HG03442 (cell line): ENCODE measurements at regions not wholly inside any gene's neighbourhood (a gene's known extent, or its start where the extent isn't known, plus 50 kb on each side); places are given as distances from the start of the nearest gene placed in this dataset.
"Not testable (repeated sequence)": the region's sequence is repeated elsewhere in the genome, so short reads cannot be mapped to it uniquely, and the experiment has no call there.

Experiments used
- ATAC-seq: cut with Tn5 transposase; IDR thresholded peaks from one replicate; pipeline ENCODE4 v1.9.1; 2021; ENCODE audit warnings: mild to moderate bottlenecking, moderate library complexity; ENCODE audit not compliant: unreplicated experiment

- ATAC-seq: no peak
Observed at GRCh38 chr16:77488652-77489051, 53.8 kb upstream of the ADAMTS18 start.

DNA sequence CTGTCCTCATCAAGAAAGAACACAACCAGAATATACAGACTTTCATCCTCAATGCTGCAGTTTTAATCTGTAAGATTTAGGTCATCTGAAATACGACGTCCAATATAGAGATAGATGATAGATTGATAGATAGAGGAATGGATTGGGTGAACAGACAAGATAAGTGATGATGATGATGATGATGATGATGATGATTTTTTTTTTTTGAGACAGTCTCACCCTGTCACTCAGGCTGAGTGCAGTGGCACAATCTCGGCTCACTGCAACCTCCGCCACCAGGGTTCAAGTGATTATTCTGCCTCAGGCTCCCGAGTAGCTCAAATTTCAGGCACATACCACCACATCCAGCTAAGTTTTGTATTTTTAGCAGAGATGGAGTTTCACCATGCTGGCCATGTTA, 56.3 kb upstream of the ADAMTS18 start:
- no peak for ATAC-seq

DNA sequence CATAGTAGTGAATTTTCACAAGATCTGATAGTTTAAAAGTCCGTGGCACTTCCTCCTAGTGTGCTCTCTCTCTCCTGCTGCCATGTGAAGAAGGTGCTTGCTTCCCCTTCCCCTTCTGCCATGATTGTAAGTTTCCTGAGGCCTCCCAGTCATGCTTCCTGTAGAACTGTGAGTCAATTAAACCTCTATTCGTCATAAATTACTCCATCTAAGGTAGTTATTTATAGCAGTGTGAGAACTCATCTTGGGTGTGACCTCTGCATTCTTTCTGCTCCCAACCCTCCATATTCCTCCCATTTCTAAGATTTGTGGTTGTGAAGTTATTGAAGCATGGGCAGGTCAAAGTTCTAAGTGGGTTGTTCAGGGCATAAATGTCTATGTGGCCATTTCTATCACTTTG, 62.1 kb upstream of the ADAMTS18 start:
- ATAC-seq: no peak

DNA sequence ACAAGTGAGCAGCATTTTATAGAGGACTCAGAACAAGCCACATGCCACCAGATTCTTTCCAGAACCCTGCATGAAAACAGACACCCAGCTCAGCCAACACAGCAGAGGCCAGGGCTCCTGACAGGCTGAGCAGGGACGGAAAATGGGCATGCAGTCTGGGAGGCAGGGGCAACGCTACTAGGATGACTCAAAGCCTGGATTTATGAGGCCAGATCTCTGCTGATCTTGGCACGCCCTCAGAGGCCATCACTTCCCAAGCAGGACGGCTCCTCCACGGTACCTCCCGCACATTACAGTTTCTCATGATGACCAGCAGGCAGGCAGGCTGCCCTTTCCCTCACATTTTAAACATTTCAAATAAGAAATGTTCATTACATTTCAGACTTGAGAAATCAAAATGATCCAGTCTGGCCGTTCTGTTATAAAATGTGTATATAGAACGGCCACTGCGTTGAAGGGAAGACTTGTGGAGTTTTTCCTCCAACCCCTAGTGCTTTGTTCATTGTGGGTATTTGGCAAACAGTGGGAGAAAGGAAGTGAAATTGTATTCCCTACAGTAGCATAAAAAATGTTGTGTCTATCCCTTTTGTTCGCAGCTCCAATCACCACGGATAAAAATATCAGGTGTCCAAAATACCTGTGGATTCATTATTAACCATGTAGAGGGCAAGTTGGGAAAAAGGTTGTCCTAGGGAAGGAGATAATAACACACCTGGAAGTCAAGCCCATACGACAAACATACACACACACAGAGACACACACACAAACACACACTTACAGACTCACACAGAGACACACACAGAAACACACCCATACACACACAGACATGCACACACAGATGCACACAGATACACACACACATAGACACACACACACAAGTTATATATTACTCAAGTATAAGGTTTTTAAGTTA, 64.8 kb upstream of the ADAMTS18 start:
- no peak for ATAC-seq

DNA sequence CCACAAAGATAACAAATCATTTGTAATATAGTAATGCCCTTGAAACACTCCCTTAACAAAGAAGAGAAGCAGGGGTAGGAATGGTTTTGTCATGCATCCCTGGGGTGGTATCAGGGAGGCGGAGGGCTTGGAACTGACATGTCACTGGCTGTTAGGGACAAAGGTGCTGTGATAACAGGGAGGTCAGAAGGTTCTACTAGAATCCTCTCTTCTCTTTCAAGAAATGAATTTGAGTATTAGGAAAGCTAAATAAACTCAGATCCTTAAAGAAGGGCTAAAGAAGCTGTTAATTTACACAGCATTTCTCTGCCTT, 65.4 kb upstream of the ADAMTS18 start:
- no peak for ATAC-seq

- ATAC-seq: no peak
Observed at GRCh38 chr16:77500934-77501664, 66.3 kb upstream of the ADAMTS18 start.

GRCh38 chr16:77502448-77502847, 67.6 kb upstream of the ADAMTS18 start:
- no peak for ATAC-seq

GRCh38 chr16:77506492-77506891, 71.7 kb upstream of the ADAMTS18 start:
- not testable (repeated sequence) for ATAC-seq

DNA sequence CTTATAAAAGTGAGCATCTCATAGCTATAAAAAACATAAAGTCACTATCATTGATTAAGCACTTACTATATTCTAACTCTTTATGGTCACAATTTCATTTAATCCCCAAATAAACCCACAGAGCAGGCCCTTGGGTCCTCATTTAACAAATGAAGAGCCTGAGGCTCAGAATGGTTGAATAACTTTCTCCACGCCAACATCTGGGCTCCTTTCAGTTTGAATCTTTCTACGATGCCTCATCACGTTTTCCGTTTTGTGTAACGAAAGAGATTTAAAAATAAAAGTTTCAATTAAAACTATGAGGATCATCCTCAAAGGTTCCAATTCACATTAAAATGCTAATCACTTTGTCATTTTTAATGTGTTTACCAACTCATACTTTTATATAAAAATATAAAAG, 74.2 kb upstream of the ADAMTS18 start:
- no peak for ATAC-seq

GRCh38 chr16:77509796-77510195, 75.0 kb upstream of the ADAMTS18 start:
- ATAC-seq: no peak

DNA sequence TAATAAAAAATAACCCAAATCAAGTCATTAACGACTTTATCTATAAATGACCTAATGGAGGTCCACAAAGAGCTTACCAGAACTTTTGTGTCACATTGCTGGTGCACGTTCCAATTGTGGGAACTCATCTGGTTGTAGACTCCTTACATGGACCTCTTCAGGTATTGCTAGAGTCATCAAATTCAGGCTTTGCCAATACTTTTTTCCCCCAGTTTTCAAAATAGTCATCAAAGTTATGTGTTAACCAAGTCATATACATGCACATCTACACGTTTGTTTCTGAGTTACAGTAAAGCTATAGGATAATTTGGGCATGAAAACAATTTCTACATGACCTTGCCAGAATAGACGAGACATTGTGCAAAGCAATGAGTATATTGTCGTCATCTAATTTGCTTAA, 76.2 kb upstream of the ADAMTS18 start:
- no peak for ATAC-seq

- no peak for ATAC-seq
Observed at GRCh38 chr16:77514500-77515220, 79.8 kb upstream of the ADAMTS18 start.

DNA sequence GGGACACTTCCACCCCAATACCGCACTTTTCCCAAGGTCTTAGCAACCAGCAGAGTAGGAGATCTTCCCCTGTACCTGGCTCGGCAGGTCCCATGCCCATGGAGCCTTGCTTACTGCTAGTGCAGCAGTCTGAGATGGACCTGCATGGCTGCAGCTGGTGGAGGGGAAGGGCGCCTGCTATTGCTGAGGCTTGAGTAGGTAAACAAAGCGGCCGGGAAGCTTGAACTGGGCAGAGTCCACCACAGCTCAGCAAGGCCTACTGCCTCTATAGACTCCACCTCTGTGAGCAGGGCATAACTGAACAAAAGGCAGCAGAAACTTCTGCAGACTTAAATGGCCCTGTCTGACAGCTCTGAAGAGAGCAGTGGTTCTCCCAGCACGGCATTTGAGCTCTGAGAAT, 90.4 kb upstream of the ADAMTS18 start:
- not testable (repeated sequence) for ATAC-seq

DNA sequence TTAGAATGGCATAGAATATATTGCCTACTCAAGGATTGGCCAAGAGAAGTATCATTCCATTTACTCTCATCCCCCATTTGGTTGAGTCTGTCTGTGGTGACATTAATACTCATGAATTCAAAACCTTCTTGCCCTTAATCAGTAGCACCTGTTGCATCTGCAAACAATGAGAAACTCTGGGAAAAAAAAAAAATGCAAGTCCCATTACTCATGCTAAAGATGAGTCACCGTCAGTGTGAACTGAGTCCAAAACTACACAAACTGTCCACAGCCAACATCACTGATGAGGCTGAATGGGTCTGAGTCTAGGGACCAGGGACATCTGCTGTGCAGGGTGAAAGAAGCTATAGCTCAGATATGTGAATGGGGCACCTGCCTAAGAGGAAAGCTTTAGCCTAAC, 96.9 kb upstream of the ADAMTS18 start:
- ATAC-seq: no peak

DNA sequence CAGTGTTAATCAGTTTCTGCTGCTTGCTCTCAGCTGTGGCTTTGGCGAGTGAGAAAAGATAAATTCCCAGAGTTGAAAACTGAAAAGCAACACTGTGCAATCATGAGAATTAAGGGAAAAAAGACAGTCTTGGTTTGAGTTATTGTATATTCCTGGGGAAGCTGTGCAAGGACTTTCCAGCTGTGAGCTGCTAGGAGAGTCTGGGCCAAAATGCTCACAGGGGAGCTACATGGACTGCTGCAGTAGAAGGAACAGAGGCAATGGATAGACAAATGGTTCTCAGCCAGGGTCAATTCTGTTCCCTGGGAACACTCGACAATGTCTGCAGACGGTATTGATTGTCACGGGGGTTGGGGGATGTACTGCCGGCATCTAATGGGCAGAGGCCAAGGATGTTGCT, 102.0 kb upstream of the ADAMTS18 start:
- no peak for ATAC-seq

GRCh38 chr16:77539421-77540034, 104.7 kb upstream of the ADAMTS18 start:
- ATAC-seq: no peak

GRCh38 chr16:77540646-77541045, 105.8 kb upstream of the ADAMTS18 start:
- no peak for ATAC-seq

DNA sequence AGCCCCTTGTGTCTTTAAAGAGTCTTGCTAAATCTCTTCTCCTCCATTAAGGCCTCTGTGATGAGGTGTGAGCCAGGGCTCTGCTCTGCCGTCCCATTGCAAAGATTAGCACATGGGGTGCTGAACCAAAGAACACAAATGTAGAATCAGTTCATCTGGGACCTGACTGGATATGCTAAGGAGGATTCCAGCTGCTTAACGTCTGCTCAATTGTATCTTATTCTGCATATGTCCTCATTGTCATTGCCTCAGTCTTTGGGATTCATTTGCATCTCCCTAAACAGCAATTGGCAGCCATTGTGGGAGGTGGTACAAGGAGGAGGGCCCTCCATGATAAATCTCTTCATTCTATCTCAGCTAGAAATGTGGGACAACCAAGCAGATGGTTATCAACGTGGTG, 106.3 kb upstream of the ADAMTS18 start:
- no peak for ATAC-seq

GRCh38 chr16:77548151-77548550, 113.3 kb upstream of the ADAMTS18 start:
- no peak for ATAC-seq

DNA sequence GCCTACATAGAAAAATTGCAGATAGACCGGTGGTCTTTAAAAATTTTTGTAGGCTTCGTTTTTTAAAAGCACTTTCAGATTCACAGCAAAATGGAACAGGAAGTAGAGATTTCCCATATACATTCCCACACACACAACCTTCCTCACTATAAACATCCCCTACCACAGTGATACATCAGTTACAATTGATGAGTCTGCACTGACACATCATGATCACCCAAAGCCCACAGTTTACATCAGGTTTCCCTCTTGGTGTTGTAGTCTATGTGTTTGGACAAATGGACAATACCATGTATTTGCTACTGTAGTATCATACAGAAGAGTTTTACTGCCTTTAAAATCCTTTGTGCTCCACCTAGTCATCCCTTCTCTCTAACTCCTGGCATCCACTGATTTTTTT, 113.9 kb upstream of the ADAMTS18 start:
- ATAC-seq: no peak

DNA sequence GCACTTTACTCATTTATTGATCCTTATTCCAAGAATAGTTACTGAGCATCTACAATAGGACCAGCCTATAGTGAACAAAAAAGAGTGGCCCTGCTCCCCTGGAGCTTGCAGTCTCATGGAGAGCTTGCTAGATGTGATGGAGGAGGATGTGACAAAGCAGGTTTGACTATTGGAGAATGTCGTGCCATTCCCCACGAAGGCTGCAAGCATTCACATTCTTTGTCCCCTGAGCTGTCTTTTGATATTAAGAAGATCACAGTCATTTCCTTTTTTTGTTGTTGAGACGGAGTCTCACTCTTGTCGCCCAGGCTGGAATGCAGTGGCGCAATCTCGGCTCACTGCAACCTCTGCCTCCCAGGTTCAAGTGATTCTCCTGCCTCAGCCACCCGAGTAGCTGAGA, 115.0 kb upstream of the ADAMTS18 start:
- no peak for ATAC-seq
